HL-60 (cell line): ENCODE measurements at regions not wholly inside any gene's neighbourhood (a gene's known extent, or its start where the extent isn't known, plus 50 kb on each side); places are given as distances from the start of the nearest gene placed in this dataset.

Experiments used
- DNase-seq, 2 experiments: peaks; one replicate each; pipeline ENCODE4 v3.0.0-alpha.2; 2010 to 2020; ENCODE audit warnings: low read depth in 1 of 2, low spot score in 1 of 2
- H3K27ac ChIP-seq: fragments of 250-450 bp; sonication (Bioruptor Pico); replicated peaks from 2 replicates; pipeline ENCODE4 v1.5.1; 2020; ENCODE audit warnings: mild to moderate bottlenecking, moderate library complexity
- H3K27me3 ChIP-seq: fragments of 250-450 bp; sonication (Bioruptor Pico); 2 replicates; pipeline ENCODE4 v1.5.1; 2021; ENCODE audit warnings: mild to moderate bottlenecking, moderate library complexity; ENCODE audit not compliant: insufficient read depth, poor library complexity, severe bottlenecking
- H3K4me3 ChIP-seq: replicated peaks from 2 replicates; pipeline ENCODE4 v1.5.1; 2011; ENCODE audit warnings: mild to moderate bottlenecking, control low read depth, low read length; ENCODE audit not compliant: insufficient read depth
- CTCF ChIP-seq: IDR thresholded peaks from one replicate; pipeline ENCODE4 v1.5.1; 2011; ENCODE audit warnings: low read length, control low read depth, inconsistent platforms; ENCODE audit not compliant: insufficient read depth
- GABPA ChIP-seq: IDR thresholded peaks from 2 replicates; pipeline ENCODE4 v1.6.1; 2012; ENCODE audit warnings: low read depth
- POLR2AphosphoS5 ChIP-seq: IDR thresholded peaks from 2 replicates; pipeline ENCODE4 v1.6.1; 2012; ENCODE audit warnings: low read depth
- REST ChIP-seq: IDR thresholded peaks from 2 replicates; pipeline ENCODE4 v1.6.1; 2012; ENCODE audit warnings: low read depth; ENCODE audit not compliant: insufficient replicate concordance
- SPI1 ChIP-seq: IDR thresholded peaks from 2 replicates; pipeline ENCODE4 v1.6.1; 2012; ENCODE audit warnings: low read depth, mild to moderate bottlenecking, borderline replicate concordance

- peak in 1 of 2 experiments; percentile 39 for DNase-seq
- no peak overlapping the region for H3K4me3 ChIP-seq
- H3K27ac ChIP-seq: peak overlapping the region; percentile 60
- H3K27me3 ChIP-seq: no peaks in the 10 kb centered on the region
- no peak for TF ChIP-seq REST
- peak; percentile 64 for TF ChIP-seq SPI1
Measured at GRCh38 chr11:86161837-86162236, 82.7 kb upstream of the EED start.

- Histone ChIP-seq H3K27me3 (no peaks in the 10 kb centered on the region), H3K4me3 (no peak overlapping the region), H3K27ac (peak overlapping the region; percentile 60)
- TF ChIP-seq REST: no peak
- no peak for TF ChIP-seq GABPA
- no peak for DNase-seq
Measured at GRCh38 chr11:86161336-86161735, 83.2 kb upstream of the EED start.

- no peaks in the 10 kb centered on the region for H3K27me3 ChIP-seq
- H3K4me3 ChIP-seq: no peak overlapping the region
- DNase-seq: no peak
- TF ChIP-seq POLR2AphosphoS5 (no peak), SPI1 (no peak), GABPA (no peak), CTCF (no peak), REST (no peak)
- H3K27ac ChIP-seq: peak overlapping the region; percentile 60
Measured at GRCh38 chr11:86160541-86161149, 83.9 kb upstream of the EED start.

- Histone ChIP-seq H3K27me3 (no peaks in the 10 kb centered on the region), H3K4me3 (no peak overlapping the region), H3K27ac (no peak overlapping the region)
- DNase-seq: no peak
- TF ChIP-seq SPI1 (no peak), CTCF (no peak), REST (no peak), POLR2AphosphoS5 (no peak), GABPA (no peak)
Measured at GRCh38 chr11:86159581-86159891, 85.0 kb upstream of the EED start.
